ENCODE measurements at regions not wholly inside any gene's neighbourhood (a gene's known extent, or its start where the extent isn't known, plus 50 kb on each side); places are given as distances from the start of the nearest gene placed in this dataset.
"Not testable (repeated sequence)": the region's sequence is repeated elsewhere in the genome, so short reads cannot be mapped to it uniquely, and the experiment has no call there.

GRCh38 chr9:30280229-30280900, 2104.1 kb upstream of the ACO1 start:
- DNase-seq: no peak

GRCh38 chr9:30289435-30289834, 2095.0 kb upstream of the ACO1 start:
- DNase-seq: no peak

- not testable (repeated sequence) for DNase-seq
Observed at GRCh38 chr9:30292026-30292425, 2092.4 kb upstream of the ACO1 start.

- no peak for DNase-seq
Observed at GRCh38 chr9:30293231-30293630, 2091.2 kb upstream of the ACO1 start.

- DNase-seq: no peak
Observed at GRCh38 chr9:30299126-30299780, 2085.2 kb upstream of the ACO1 start.

GRCh38 chr9:30301271-30301963, 2083.0 kb upstream of the ACO1 start:
- no peak for DNase-seq

GRCh38 chr9:30310711-30311110, 2073.7 kb upstream of the ACO1 start:
- DNase-seq: no peak

GRCh38 chr9:30329431-30329830, 2055.0 kb upstream of the ACO1 start:
- no peak for DNase-seq

GRCh38 chr9:30348904-30349303, 2035.5 kb upstream of the ACO1 start:
- DNase-seq: no peak

GRCh38 chr9:30349526-30350513, 2034.6 kb upstream of the ACO1 start:
- DNase-seq: no peak

GRCh38 chr9:30356221-30356620, 2028.2 kb upstream of the ACO1 start:
- DNase-seq: no peak

- no peak for DNase-seq
Observed at GRCh38 chr9:30362373-30362772, 2022.1 kb upstream of the ACO1 start.

GRCh38 chr9:30366140-30366539, 2018.3 kb upstream of the ACO1 start:
- not testable (repeated sequence) for DNase-seq

- DNase-seq: no peak
Observed at GRCh38 chr9:30382271-30382670, 2002.2 kb upstream of the ACO1 start.

GRCh38 chr9:30410273-30410672, 1974.2 kb upstream of the ACO1 start:
- DNase-seq: no peak

GRCh38 chr9:30411571-30411970, 1972.9 kb upstream of the ACO1 start:
- DNase-seq: no peak

GRCh38 chr9:30459156-30459555, 1925.3 kb upstream of the ACO1 start:
- no peak for DNase-seq

- no peak for DNase-seq
Observed at GRCh38 chr9:30476826-30477225, 1907.6 kb upstream of the ACO1 start.

GRCh38 chr9:30478684-30479083, 1905.8 kb upstream of the ACO1 start:
- no peak for DNase-seq

- DNase-seq: no peak
Observed at GRCh38 chr9:30482499-30482898, 1901.9 kb upstream of the ACO1 start.

GRCh38 chr9:30484690-30485089, 1899.8 kb upstream of the ACO1 start:
- no peak for DNase-seq

- DNase-seq: no peak
Observed at GRCh38 chr9:30504502-30504905, 1879.9 kb upstream of the ACO1 start.

GRCh38 chr9:30505311-30505710, 1879.1 kb upstream of the ACO1 start:
- no peak for DNase-seq

Measured in right forelimb (tissue), 1 donor.